ENCODE measurements at regions not wholly inside any gene's neighbourhood (a gene's known extent, or its start where the extent isn't known, plus 50 kb on each side); places are given as distances from the start of the nearest gene placed in this dataset.

DNA sequence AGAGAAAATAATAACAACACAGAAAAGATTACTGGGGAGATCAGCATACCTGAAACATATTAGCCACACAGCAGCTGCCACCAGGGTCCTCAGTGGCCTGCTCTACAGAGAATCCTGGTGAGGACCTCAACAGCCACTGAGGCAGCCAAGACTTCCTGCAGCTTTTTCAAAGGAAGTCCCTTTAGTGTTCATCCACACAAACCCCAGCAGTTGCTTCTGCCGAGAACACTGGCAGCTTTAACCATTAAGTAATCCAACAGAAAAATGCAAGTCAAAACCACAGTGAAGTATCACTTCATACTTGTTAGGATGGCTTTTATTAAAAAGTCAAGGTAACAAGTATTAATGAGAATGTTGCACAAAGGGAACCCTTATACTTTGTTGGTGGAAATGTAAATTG is 542.0 kb upstream of the GCFC2 start:
- H3K9ac ChIP-seq (ENCODE audit: low read depth, low read length), result no peak overlapping the region
- no peaks in the 10 kb centered on the region for H3K36me3 ChIP-seq (ENCODE audit: control insufficient read depth, insufficient read depth, low read length)
- no peaks in the 10 kb centered on the region for H3K9me3 ChIP-seq (ENCODE audit: control insufficient read depth, insufficient read depth, low read length)
- no peaks in the 10 kb centered on the region for H3K27me3 ChIP-seq (ENCODE audit: control insufficient read depth, insufficient read depth, low read length)
- no peak overlapping the region for H3K4me3 ChIP-seq (ENCODE audit: low read depth, low read length)
- no peaks in the 10 kb centered on the region for H3K4me1 ChIP-seq (ENCODE audit: control insufficient read depth, insufficient read depth, low read length)

GRCh38 chr2:76251342-76251741 is 540.6 kb upstream of the GCFC2 start:
- H3K36me3 ChIP-seq (ENCODE audit: control insufficient read depth, insufficient read depth, low read length), result no peaks in the 10 kb centered on the region
- no peaks in the 10 kb centered on the region for H3K27me3 ChIP-seq (ENCODE audit: control insufficient read depth, insufficient read depth, low read length)
- H3K9me3 ChIP-seq (ENCODE audit: control insufficient read depth, insufficient read depth, low read length), result no peaks in the 10 kb centered on the region
- no peaks in the 10 kb centered on the region for H3K4me1 ChIP-seq (ENCODE audit: control insufficient read depth, insufficient read depth, low read length)
- no peak overlapping the region for H3K9ac ChIP-seq (ENCODE audit: low read depth, low read length)
- H3K4me3 ChIP-seq (ENCODE audit: low read depth, low read length), result no peak overlapping the region

DNA sequence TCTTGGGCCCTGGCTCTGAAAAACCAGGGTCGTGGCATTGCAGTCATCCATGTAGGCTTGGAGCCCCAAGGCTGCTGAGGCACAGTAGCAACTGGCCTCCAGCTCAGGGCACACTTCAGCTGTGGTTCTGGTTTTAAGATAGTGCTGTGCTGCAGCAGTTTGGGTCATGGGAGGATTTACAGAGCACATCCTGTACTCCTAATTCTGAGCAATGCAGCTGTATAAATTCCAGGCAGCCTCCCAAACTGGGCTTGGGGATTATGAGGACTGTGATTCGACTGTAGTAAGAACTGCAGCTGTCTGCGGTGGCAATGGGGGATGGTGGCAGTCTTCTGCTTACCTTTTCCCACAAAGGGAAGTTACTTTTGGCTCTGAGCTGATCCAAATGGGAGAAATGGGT is 536.3 kb upstream of the GCFC2 start:
- no peaks in the 10 kb centered on the region for H3K4me1 ChIP-seq (ENCODE audit: control insufficient read depth, insufficient read depth, low read length)
- H3K9me3 ChIP-seq (ENCODE audit: control insufficient read depth, insufficient read depth, low read length), result no peaks in the 10 kb centered on the region
- H3K27me3 ChIP-seq (ENCODE audit: control insufficient read depth, insufficient read depth, low read length), result no peaks in the 10 kb centered on the region
- no peak overlapping the region for H3K9ac ChIP-seq (ENCODE audit: low read depth, low read length)
- H3K4me3 ChIP-seq (ENCODE audit: low read depth, low read length), result no peak overlapping the region
- H3K36me3 ChIP-seq (ENCODE audit: control insufficient read depth, insufficient read depth, low read length), result no peaks in the 10 kb centered on the region

GRCh38 chr2:76211991-76212985 is 501.6 kb upstream of the GCFC2 start:
- Histone ChIP-seq H3K9me3 (ENCODE audit: control insufficient read depth, insufficient read depth, low read length) (no peaks in the 10 kb centered on the region), H3K4me3 (ENCODE audit: low read depth, low read length) (no peak overlapping the region), H3K36me3 (ENCODE audit: control insufficient read depth, insufficient read depth, low read length) (no peaks in the 10 kb centered on the region), H3K27me3 (ENCODE audit: control insufficient read depth, insufficient read depth, low read length) (no peaks in the 10 kb centered on the region), H3K9ac (ENCODE audit: low read depth, low read length) (no peak overlapping the region), H3K4me1 (ENCODE audit: control insufficient read depth, insufficient read depth, low read length) (peaks cover 10% of the 10 kb centered on the region)

- no peaks in the 10 kb centered on the region for H3K9me3 ChIP-seq (ENCODE audit: control insufficient read depth, insufficient read depth, low read length)
- H3K36me3 ChIP-seq (ENCODE audit: control insufficient read depth, insufficient read depth, low read length), result no peaks in the 10 kb centered on the region
- no peaks in the 10 kb centered on the region for H3K27me3 ChIP-seq (ENCODE audit: control insufficient read depth, insufficient read depth, low read length)
- H3K4me3 ChIP-seq (ENCODE audit: low read depth, low read length), result no peak overlapping the region
- H3K4me1 ChIP-seq (ENCODE audit: control insufficient read depth, insufficient read depth, low read length), result peaks cover 10% of the 10 kb centered on the region
- H3K9ac ChIP-seq (ENCODE audit: low read depth, low read length), result no peak overlapping the region
Observed at GRCh38 chr2:76210551-76210950, 499.8 kb upstream of the GCFC2 start.

DNA sequence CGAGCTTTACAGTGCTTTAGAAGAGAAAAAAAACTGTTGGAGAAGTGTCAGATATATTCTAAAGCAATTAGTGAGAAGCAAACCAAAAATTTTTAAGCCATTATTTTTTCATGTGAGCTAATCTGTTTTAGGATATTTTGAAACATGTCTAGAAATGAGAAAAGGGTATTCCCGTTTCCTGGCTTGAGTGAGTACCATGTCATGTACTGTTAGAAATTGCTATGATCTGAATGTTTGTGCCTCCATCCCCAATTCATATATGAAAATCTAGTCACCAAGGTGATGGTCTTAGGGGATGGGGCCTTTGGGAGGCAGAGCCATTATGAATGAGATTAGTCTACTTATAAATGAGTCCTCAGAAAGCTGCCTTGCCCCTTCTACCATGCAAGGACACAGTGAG is 493.3 kb upstream of the GCFC2 start:
- Histone ChIP-seq H3K4me1 (ENCODE audit: control insufficient read depth, insufficient read depth, low read length) (no peaks in the 10 kb centered on the region), H3K9ac (ENCODE audit: low read depth, low read length) (no peak overlapping the region), H3K27me3 (ENCODE audit: control insufficient read depth, insufficient read depth, low read length) (no peaks in the 10 kb centered on the region), H3K36me3 (ENCODE audit: control insufficient read depth, insufficient read depth, low read length) (no peaks in the 10 kb centered on the region), H3K9me3 (ENCODE audit: control insufficient read depth, insufficient read depth, low read length) (no peaks in the 10 kb centered on the region), H3K4me3 (ENCODE audit: low read depth, low read length) (no peak overlapping the region)

DNA sequence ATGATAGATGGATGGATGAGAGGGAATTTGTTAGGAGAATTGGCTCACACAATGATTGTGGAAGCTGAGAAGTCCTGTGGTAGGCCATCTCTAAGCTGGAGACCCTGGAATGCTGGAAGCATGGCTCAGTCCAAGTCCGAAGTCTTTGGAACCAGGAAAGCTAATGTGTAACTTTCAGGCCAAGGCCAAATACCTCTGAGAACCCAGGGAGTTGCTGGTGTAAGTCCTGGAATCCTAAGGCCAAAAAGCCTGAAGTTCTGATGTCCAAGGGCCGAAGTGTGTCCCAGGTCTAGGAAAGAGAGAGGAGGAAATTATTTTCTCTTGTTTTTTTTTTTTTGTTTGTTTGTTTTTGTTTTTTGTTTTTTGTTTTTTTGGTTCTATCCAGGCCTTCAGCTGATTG is 492.2 kb upstream of the GCFC2 start:
- Histone ChIP-seq H3K36me3 (ENCODE audit: control insufficient read depth, insufficient read depth, low read length) (no peaks in the 10 kb centered on the region), H3K4me3 (ENCODE audit: low read depth, low read length) (no peak overlapping the region)

GRCh38 chr2:76197842-76198448 is 487.2 kb upstream of the GCFC2 start:
- no peaks in the 10 kb centered on the region for H3K27me3 ChIP-seq (ENCODE audit: control insufficient read depth, insufficient read depth, low read length)
- no peaks in the 10 kb centered on the region for H3K36me3 ChIP-seq (ENCODE audit: control insufficient read depth, insufficient read depth, low read length)
- no peaks in the 10 kb centered on the region for H3K9me3 ChIP-seq (ENCODE audit: control insufficient read depth, insufficient read depth, low read length)
- no peak overlapping the region for H3K9ac ChIP-seq (ENCODE audit: low read depth, low read length)
- H3K4me1 ChIP-seq (ENCODE audit: control insufficient read depth, insufficient read depth, low read length), result peaks cover 3% of the 10 kb centered on the region
- H3K4me3 ChIP-seq (ENCODE audit: low read depth, low read length), result peak overlapping the region; percentile 12

More for the DNA sequence above, 492.2 kb upstream of the GCFC2 start:
- Histone ChIP-seq H3K27me3 (ENCODE audit: control insufficient read depth, insufficient read depth, low read length) (no peaks in the 10 kb centered on the region), H3K9me3 (ENCODE audit: control insufficient read depth, insufficient read depth, low read length) (no peaks in the 10 kb centered on the region), H3K4me1 (ENCODE audit: control insufficient read depth, insufficient read depth, low read length) (no peaks in the 10 kb centered on the region), H3K9ac (ENCODE audit: low read depth, low read length) (no peak overlapping the region)

DNA sequence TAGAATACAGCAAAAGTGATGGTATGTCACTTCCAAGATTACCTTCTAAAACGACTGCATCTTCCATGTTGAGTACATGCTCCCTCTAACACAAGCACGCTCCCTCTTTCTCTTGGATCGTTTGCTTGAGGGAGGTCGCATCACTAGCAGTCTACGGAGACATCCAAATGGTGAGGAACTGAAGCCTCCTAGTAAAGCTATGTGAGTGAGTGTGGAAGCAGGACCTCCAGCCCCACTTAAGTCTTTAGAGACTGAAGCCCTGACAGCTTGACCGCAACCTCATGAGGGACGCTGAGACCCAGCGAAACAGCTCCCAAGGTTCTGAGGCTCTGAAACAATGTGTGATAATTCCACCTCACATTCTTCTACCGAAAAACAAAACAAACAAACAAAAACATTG is 486.7 kb upstream of the GCFC2 start:
- H3K4me3 ChIP-seq (ENCODE audit: low read depth, low read length), result peak overlapping the region; percentile 12
- no peaks in the 10 kb centered on the region for H3K27me3 ChIP-seq (ENCODE audit: control insufficient read depth, insufficient read depth, low read length)
- H3K36me3 ChIP-seq (ENCODE audit: control insufficient read depth, insufficient read depth, low read length), result no peaks in the 10 kb centered on the region
- no peaks in the 10 kb centered on the region for H3K9me3 ChIP-seq (ENCODE audit: control insufficient read depth, insufficient read depth, low read length)
- peaks cover 3% of the 10 kb centered on the region for H3K4me1 ChIP-seq (ENCODE audit: control insufficient read depth, insufficient read depth, low read length)
- H3K9ac ChIP-seq (ENCODE audit: low read depth, low read length), result no peak overlapping the region

- Histone ChIP-seq H3K9me3 (ENCODE audit: control insufficient read depth, insufficient read depth, low read length) (no peaks in the 10 kb centered on the region), H3K9ac (ENCODE audit: low read depth, low read length) (no peak overlapping the region), H3K36me3 (ENCODE audit: control insufficient read depth, insufficient read depth, low read length) (no peaks in the 10 kb centered on the region), H3K4me3 (ENCODE audit: low read depth, low read length) (no peak overlapping the region), H3K27me3 (ENCODE audit: control insufficient read depth, insufficient read depth, low read length) (no peaks in the 10 kb centered on the region), H3K4me1 (ENCODE audit: control insufficient read depth, insufficient read depth, low read length) (peaks cover 3% of the 10 kb centered on the region)
Observed at GRCh38 chr2:76194031-76194775, 483.5 kb upstream of the GCFC2 start.

- Histone ChIP-seq H3K4me1 (ENCODE audit: control insufficient read depth, insufficient read depth, low read length) (peaks cover 3% of the 10 kb centered on the region), H3K9me3 (ENCODE audit: control insufficient read depth, insufficient read depth, low read length) (no peaks in the 10 kb centered on the region), H3K27me3 (ENCODE audit: control insufficient read depth, insufficient read depth, low read length) (no peaks in the 10 kb centered on the region), H3K36me3 (ENCODE audit: control insufficient read depth, insufficient read depth, low read length) (no peaks in the 10 kb centered on the region), H3K4me3 (ENCODE audit: low read depth, low read length) (no peak overlapping the region), H3K9ac (ENCODE audit: low read depth, low read length) (no peak overlapping the region)
Observed at GRCh38 chr2:76193089-76193488, 482.4 kb upstream of the GCFC2 start.

Measured in iPS-15b (cell line).